ENCODE measurements at regions not wholly inside any gene's neighbourhood (a gene's known extent, or its start where the extent isn't known, plus 50 kb on each side); places are given as distances from the start of the nearest gene placed in this dataset.

GRCh38 chr10:128587689-128588088 is 461.5 kb upstream of the MKI67 start:
- no peak for TF ChIP-seq CTCF (IDR thresholded peaks at IDR 0.05; ENCODE audit: low read depth, low read length)
- no peak overlapping the region for H3K4me3 ChIP-seq (replicated peaks in 1 of 2; ENCODE audit: low read depth in 2 of 2, low read length in 2 of 2)
- DNase-seq (ENCODE audit: low read depth in 2 of 2): no peak

- DNase-seq (ENCODE audit: low read depth in 2 of 2): no peak
- no peak overlapping the region for H3K4me3 ChIP-seq (replicated peaks in 1 of 2; ENCODE audit: low read depth in 2 of 2, low read length in 2 of 2)
- no peak for TF ChIP-seq CTCF (IDR thresholded peaks at IDR 0.05; ENCODE audit: low read depth, low read length)
Measured at GRCh38 chr10:128588402-128588801, 462.2 kb upstream of the MKI67 start.

- TF ChIP-seq CTCF (IDR thresholded peaks at IDR 0.05; ENCODE audit: low read depth, low read length): no peak
- no peak for DNase-seq (ENCODE audit: low read depth in 2 of 2)
Measured at GRCh38 chr10:128594688-128595087, 468.5 kb upstream of the MKI67 start.

GRCh38 chr10:128596906-128597305 is 470.7 kb upstream of the MKI67 start:
- DNase-seq (ENCODE audit: low read depth in 2 of 2): no peak
- no peak overlapping the region for H3K4me3 ChIP-seq (replicated peaks in 1 of 2; ENCODE audit: low read depth in 2 of 2, low read length in 2 of 2)
- TF ChIP-seq CTCF (IDR thresholded peaks at IDR 0.05; ENCODE audit: low read depth, low read length): no peak

More at GRCh38 chr10:128594688-128595087, 468.5 kb upstream of the MKI67 start:
- no peak overlapping the region for H3K4me3 ChIP-seq (replicated peaks in 1 of 2; ENCODE audit: low read depth in 2 of 2, low read length in 2 of 2)

- no peak for DNase-seq (ENCODE audit: low read depth in 2 of 2)
- no peak overlapping the region for H3K4me3 ChIP-seq (replicated peaks in 1 of 2; ENCODE audit: low read depth in 2 of 2, low read length in 2 of 2)
- TF ChIP-seq CTCF (IDR thresholded peaks at IDR 0.05; ENCODE audit: low read depth, low read length): no peak
Measured at GRCh38 chr10:128599030-128599429, 472.8 kb upstream of the MKI67 start.

GRCh38 chr10:128599538-128599937 is 473.3 kb upstream of the MKI67 start:
- no peak for DNase-seq (ENCODE audit: low read depth in 2 of 2)
- H3K4me3 ChIP-seq (replicated peaks in 1 of 2; ENCODE audit: low read depth in 2 of 2, low read length in 2 of 2): no peak overlapping the region
- TF ChIP-seq CTCF (IDR thresholded peaks at IDR 0.05; ENCODE audit: low read depth, low read length): no peak

- no peak for DNase-seq (ENCODE audit: low read depth in 2 of 2)
- H3K4me3 ChIP-seq (replicated peaks in 1 of 2; ENCODE audit: low read depth in 2 of 2, low read length in 2 of 2): no peak overlapping the region
- no peak for TF ChIP-seq CTCF (IDR thresholded peaks at IDR 0.05; ENCODE audit: low read depth, low read length)
Measured at GRCh38 chr10:128602183-128602582, 476.0 kb upstream of the MKI67 start.
